HG02973 (cell line): ENCODE measurements at regions not wholly inside any gene's neighbourhood (a gene's known extent, or its start where the extent isn't known, plus 50 kb on each side); places are given as distances from the start of the nearest gene placed in this dataset.

ENCODE experiments used
- ATAC-seq: cut with Tn5 transposase; IDR thresholded peaks from one replicate; pipeline ENCODE4 v1.9.1; 2021; ENCODE audit warnings: moderate library complexity; ENCODE audit not compliant: unreplicated experiment

GRCh38 chr12:115407723-115408122, 723.7 kb upstream of the TBX3 start:
- ATAC-seq: no peak

- no peak for ATAC-seq
Observed at GRCh38 chr12:115407036-115407435, 723.1 kb upstream of the TBX3 start.

DNA sequence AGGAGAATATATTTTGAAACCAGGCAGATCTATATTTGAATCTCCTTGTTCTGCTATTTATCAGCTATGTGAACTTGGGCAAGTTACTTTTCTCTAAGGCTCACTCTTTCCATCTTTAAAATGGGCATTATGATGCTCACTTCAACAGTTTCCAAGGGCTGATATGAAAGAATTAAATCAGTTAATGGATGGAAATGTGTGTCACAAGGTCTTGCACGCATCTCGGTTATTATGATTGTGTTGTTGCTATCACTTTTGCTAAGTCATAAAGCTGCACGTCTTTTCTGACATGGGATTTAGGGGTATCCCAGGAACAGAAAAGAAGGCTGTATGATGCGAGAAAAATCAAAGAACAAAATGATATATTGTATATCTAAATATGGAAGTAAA, 721.5 kb upstream of the TBX3 start:
- no peak for ATAC-seq

GRCh38 chr12:115404761-115405470, 720.9 kb upstream of the TBX3 start:
- ATAC-seq: no peak

- no peak for ATAC-seq
Observed at GRCh38 chr12:115403689-115404088, 719.7 kb upstream of the TBX3 start.

DNA sequence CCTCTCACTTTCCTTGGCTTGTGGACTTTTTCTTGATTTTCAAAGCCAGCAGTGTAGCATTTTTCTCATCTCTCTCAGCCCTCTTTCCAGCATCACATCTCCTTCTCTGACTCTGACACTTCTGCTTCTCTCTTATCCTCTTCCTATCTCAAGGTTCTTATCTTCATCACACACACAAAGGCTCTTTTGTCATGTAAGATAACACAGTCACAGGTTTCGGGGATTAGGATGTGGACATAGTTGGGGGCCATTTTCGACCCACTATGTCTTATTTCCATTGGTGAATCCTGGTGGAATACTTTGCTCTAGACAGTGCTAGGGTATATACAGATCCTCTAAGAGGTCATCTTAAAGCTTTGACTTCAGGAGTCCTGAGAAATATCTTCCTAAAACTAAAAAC, 719.3 kb upstream of the TBX3 start:
- ATAC-seq: no peak

GRCh38 chr12:115402443-115403180, 718.6 kb upstream of the TBX3 start:
- ATAC-seq: no peak

- ATAC-seq: no peak
Observed at GRCh38 chr12:115401761-115402160, 717.8 kb upstream of the TBX3 start.

DNA sequence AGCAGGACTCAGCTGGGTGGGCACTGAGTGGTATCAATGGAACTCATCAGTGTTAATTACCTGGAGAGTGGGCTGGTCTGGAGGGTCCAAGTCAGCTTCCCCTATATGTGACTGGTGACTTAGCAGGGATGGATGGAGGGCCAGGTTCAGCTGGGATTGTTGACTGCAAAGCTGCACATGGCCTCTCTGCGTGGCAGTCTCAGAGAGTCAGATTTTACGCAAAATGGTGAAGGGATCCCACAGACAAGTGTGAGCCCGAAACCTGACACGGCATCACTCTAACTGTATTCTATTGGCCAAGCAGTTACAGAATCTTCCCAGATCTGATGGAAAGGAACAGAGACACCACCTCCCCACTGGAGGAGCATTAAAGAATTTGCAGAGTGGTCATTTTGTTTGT, 716.0 kb upstream of the TBX3 start:
- no peak for ATAC-seq

- no peak for ATAC-seq
Observed at GRCh38 chr12:115398311-115398781, 714.4 kb upstream of the TBX3 start.

- ATAC-seq: no peak
Observed at GRCh38 chr12:115396567-115396966, 712.6 kb upstream of the TBX3 start.

DNA sequence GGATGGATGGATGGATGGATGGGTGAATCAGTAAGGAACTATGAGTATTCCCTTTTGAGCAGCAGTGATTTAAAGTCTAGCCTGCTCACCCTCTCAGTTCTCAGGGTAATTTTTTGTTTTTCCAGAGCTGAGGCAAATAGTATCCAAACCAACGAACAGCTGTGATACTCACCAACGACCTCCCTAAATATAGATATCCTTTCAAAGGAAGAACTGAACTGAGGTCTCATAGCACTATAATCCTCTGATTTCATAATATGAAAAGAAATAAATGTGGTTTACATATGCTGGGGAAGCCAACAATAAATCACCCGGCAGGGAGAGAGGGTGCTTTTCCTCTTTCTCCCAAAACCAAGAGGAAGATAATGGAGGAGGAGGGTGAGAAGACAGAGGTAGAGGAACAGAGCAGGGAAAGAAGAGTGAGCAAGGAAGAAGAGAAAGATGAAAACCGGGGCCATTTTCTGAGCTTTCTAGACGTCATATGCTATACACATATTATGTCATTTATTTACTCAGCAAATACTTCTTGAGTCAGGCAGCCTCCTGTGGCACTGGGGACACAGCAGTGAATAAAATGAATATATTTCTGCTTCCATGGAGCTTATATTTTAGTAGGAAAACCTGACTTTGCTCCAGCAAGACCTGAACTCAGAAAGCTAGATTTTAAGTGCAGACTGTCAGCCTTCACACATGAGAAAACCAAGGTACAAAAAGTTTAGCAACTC, 710.7 kb upstream of the TBX3 start:
- no peak for ATAC-seq

- no peak for ATAC-seq
Observed at GRCh38 chr12:115388139-115388538, 704.2 kb upstream of the TBX3 start.

DNA sequence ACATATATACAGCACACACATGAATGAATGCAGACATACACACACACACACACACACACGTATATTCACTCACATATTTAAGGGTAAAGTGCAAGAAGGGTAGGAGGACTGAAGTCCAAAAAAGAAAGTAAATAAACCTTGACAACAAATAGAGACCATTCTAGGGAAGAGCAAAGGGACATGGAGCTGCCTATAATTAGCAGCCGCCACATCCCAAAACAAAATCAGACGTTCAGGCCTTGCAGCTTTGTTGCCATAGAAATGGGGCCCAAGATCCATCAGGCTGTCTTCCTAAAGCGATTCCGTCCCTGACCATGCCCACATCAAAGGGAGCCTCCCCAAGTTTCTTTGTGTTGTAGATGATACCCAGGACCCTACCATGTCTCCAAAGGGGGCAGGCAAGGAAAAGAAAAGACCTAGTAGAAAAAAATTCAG, 703.5 kb upstream of the TBX3 start:
- ATAC-seq: no peak

DNA sequence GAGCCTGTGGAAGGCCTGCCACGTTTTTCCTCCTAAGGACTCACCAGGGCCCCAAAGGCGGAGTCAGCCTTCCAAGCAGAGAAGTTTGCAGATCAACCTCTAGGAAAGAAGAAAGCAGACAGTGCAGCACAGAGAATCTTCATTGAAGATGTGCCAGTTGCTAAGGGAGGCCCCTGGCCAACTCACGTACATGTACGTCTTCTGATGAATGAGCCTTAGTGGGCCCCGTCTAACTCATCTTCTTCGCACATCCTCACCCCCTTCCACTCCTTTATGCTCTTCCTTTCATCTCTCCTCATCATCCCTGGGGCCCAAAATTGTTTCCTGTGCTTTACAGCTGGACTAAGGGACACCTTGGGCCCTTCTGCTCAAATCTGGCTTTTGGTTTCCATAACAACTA, 703.0 kb upstream of the TBX3 start:
- ATAC-seq: no peak

GRCh38 chr12:115385141-115385540, 701.2 kb upstream of the TBX3 start:
- no peak for ATAC-seq

DNA sequence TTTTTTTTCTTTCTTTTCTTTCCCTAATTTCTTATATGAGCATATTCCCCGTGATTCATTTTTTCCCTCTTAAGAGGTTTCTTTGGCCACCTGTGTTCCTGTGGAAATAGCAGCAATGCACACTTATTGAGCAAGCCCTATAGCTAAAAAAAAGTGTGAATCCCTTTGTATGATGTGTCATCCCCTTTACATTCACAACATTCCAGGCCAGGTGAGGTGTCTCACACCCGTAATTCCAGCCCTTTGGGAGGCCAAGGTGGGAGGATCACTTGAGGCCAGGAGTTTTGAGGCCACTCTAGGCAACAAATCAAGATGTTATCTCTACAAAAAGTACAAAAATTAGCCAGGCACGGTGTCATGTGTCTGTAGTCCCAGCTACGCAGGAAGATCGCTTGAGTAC, 700.4 kb upstream of the TBX3 start:
- no peak for ATAC-seq

DNA sequence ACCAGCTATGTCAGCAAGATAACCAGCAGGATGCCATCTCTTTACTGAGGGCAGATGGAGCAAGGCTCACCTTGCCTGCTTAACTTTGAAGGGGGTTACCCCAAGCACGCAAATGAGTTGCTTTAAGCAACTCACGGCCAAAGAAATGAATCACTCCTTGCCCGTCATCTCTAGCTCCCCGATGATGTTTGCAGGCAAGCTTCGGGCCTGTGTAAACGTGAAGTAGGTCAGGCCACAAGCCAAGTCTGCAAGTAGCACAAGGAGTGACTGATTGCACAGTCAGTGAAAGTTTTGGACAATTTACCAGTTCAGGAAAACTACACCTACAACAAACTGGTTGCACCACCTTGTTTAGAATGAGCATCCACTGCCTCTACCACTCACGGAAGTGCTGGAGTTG, 699.7 kb upstream of the TBX3 start:
- no peak for ATAC-seq

DNA sequence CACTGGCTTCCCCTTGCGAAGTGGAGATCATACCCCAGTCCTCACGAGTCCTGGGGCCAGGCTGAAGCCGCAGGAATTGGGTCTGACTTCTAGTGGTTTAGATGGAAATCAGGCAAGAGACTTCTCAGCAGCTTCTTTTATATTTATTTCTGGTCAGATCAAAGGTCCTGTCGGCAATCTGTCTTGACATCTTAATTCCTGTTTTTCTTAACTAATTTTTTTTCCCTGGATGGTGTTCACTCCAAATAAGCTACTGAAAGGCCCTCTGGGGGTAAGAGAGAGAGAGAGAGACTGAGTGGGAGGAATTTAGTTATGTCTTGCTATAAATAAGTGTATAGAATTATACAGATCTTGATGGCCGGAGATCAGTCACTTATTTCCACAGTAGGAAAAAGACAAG, 698.7 kb upstream of the TBX3 start:
- ATAC-seq: no peak

- ATAC-seq: no peak
Observed at GRCh38 chr12:115380546-115381120, 696.7 kb upstream of the TBX3 start.

DNA sequence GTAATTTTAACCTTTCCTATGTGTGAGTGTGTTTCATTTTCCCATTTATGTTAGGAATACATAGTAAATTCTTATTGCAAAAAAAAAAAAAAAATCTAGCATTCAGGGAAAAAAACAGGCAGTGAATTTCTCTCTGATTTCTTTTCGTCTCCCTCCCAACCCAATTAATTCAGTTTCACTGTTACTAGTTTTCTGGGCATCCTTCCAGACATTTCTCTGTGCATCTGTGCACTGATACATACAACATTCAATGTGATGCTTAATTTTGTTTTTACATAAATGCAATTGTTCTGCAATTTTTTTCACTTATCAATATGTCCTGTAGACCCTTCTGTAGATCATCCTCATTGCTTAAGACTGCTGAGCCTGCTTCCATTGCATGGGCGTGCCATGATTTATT, 694.3 kb upstream of the TBX3 start:
- ATAC-seq: no peak

- no peak for ATAC-seq
Observed at GRCh38 chr12:115377779-115378178, 693.8 kb upstream of the TBX3 start.
